ENCODE measurements at regions not wholly inside any gene's neighbourhood (a gene's known extent, or its start where the extent isn't known, plus 50 kb on each side); places are given as distances from the start of the nearest gene placed in this dataset.

DNA sequence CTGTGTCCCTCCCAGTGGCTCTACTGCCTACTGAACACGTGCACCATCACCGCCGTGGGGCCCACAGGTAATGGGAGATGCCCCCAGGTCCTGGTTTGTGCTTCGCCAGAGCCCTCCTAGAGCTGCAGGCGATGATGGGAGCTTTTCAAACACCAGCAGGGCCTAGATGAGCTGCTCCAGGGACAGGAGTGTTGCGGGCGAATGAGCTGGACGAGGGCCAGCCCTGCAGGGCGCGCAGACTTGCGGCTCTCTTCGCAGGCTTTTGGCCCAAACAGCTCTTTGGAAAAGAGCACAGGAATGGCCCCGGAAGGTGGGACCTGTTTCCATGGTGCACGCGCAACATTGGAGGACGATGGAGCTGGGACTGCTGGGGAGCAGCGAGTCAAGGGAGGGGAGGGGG is 409.3 kb upstream of the SULF2 start:
- DNase-seq = no peak

DNA sequence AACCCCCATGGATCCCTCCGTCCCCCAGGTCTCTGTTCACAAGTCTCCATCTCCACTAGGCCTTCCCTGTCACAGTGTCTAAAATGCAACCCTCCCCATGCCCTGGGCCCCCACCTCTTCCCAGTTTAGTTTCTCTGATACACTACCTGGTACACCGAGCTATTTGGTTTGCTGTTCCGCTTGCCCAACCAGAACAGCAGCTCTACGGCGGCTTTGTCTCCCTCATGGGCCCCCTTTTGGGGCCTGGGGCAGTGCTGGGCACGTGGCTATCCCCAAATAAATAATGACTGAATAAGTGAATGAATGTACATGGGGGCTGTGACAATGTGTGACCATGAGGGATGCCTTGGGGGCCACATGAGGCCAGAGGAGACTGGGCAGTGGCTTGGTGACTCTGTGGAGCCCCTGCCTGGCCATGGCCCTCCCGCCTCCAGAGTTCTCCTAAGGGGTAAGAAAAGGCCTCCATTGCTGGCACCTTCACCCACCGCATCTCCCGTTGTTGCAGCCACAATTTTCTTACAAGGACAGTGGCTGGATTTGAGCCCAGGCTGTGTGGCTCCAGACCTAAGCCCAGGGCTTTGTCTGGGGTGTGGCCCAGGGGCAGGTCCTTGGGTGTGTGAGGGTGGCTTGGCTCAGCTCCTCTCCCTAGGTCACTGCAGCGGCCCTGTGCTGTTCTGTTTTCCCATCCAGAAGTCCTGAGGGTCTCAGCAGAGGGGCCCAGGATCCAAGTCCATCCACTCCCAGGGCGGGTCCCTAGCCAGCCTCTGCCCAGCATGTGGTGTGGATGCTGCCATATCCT is 408.5 kb upstream of the SULF2 start:
- DNase-seq = no peak

DNA sequence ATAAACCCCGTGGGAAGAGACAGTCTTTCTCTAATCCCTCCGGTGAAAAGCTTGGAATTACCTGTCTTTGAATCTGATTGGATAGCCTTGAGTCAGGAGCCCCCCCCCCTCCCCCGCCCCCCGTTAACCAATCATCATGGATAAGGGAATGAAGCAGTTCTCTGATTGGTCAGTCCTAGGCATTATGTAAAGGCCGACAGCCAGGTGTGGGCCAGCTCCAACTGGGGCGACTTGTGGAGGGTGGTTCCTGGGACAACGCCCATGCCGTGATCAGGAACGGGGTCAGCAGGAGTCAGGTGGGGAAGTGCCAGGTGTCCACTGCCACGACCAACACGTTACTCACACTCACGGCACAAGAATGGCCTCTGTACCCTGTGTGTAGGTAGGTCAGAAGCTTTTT is 406.8 kb upstream of the SULF2 start:
- DNase-seq = no peak

DNA sequence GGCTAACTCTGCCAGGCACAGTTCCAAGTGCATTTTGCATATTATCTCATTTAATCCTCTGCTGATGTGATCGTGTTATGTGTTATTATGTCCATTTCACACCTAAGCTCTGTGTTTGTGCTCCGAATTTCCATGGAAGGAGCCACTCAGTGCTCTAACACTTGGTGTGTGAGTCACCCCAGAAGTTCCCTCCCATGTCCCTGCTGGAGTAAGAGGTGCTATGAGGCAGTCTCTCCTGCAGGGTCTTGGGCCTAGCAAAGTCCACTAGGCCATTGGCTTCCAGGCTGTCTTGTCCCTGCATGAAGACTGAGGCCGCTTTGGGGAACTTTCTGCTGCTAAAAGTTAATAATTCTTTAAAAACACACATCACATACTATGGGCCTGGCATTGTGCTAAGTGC is 405.9 kb upstream of the SULF2 start:
- DNase-seq = no peak

DNA sequence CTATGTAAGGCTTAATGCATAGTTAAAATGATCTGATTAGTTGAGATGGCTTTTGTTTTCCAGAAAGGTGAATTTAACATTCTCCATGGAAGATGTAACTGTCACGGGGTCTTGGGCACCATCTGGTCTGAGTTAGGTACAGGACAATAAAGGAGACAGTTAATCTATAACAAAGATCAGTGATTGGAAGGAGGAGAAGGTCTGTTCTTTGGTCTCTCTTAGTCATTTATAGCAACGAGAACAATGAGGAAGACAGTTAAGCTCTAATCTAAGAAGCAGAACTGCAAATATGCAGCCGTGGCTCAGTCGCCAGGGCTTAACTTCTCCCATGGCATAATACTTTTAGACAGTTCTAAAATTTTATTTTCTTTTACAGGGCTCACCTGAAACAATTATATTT is 405.5 kb upstream of the SULF2 start:
- no peak for DNase-seq

DNA sequence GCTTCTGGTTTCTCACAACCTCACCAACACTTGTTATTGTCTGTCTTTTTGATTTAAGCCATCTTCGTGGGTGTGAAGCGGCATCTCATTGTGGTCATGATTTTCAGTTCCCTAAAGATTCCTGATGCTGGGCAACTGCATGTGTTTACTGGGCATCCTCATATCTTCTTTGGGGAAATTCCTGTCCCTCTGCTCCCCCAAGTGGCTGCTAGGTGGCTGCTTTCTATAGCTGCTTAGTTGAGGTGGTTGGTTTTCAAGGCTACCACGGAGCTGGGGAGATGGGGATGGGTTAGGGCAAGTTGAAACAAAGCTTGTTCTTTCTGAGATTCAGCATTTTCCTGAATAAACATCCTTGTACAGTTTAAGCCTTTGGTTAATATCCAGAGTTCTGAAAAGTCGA is 403.9 kb upstream of the SULF2 start:
- no peak for DNase-seq

DNA sequence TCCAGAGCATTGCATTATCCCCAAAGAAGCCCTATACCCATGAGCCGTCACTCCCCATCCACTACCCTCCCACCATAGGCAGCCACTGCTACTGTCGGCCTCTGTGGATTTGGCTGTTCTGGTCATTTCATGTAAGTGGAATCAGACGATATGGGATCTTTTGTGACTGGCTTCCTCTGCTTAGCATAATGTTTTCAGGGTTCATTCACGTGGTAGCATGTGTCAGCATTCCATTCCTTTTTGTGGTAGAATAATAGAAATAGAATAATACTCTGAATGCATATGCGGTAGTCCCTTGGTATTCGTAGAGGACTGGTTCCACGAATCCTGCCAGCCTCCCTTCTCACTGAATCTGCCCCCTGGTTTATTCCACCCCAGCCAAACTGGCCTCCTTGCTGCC is 402.6 kb upstream of the SULF2 start:
- no peak for DNase-seq

DNA sequence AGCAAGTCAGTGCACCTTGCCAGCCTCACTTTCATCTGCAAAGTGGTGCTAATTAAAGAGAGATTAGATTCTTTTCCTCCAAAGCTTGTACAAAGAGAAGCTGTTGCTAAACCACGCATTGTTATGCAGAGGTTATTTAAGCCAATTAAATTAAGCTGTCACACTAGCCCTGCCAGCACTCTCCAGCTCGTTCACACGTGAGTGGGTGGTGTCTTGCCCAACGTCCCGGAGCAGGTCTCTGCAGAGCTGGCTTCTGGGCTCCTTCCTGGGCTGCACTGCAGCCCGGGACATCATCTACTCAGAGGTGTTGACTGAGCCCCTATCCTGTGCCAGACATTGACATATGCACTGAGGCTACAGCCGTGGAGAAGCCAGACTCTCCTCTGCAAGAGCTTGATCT is 401.6 kb upstream of the SULF2 start:
- DNase-seq = no peak

DNA sequence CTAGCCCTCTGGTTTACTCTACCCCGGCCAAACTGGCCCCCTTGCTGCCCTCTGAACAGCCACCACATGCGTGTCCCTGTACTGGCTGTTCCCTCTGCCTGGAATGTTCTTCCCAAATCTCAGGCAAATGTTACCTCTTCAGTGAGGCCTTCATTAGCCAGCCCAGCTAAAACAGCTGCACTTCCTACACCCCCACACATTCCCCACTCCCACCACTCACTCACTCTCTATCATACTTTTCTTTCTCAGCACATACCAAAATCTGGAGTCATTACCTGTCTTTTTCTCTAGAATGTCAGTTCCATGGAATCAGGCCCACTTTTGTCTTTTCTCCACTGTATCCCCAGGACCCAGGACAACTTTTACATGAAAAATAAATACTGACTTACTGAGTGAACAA is 401.2 kb upstream of the SULF2 start:
- no peak for DNase-seq

DNA sequence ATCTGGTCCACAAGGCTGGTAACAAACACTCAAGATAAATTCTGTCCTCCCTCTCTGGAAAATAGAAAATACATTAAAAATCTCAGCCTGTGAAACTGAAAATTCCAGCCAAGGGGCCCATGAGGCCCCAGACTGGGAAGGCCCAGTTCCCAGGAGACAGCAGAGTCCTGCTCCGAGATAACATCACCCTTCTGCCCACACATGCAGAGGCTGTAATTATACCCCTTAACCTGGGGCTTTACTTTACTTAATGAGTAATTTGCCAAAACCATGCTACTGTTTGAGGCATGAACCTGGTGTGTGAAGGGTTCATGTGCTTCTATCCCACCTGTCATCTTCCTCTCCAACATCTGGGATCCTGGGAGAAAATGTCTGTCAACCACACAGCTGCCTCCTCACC is 398.9 kb upstream of the SULF2 start:
- DNase-seq = no peak

DNA sequence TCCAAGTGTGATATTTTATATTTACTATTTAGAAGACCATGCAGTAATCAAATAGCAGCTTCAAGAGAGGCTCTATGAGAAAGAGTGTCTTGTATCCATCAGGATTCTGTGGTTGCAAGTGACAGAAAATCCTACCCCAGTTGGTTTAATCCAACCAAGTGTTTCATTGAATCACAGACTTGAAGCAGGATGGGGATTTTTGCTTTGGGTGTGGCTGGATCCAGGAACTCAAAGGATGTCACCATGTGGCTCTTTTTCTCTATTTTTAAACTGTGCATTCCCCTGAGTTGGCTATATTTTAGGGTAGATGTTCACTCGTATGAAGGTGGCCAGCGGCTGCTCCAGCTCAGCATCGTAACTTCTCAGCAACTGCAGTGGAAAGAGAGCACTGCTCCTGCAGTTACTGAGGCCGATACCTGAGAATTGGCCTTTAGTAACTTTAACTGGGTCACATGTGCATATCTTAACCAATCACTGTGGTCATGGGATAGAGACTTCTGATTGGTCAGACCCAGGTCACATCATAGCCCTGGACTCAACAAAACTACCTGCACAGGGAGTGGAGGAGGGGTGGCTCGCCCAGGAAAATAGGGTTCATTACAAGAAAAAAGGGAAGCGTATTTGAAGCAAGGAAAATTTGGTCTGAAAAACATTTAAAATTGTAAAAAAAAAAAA is 396.1 kb upstream of the SULF2 start:
- no peak for DNase-seq

DNA sequence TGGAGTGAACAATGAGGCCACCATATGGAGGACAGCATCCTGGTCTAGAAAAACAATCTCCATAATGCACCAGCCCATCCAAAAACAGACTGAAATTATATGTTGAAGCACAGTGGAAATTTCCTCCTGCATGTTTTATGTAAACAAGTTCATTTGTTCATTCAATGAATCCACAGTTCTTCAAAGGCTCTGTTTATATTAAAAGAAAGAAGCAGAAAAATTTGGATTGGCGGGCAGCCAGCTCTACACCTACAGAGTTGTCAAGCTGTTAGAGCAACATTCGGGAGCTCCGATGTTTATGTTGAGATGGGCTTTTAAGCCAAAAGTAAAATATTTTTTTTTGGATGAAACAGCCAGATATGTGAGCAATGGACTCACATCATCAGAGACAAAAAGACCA is 395.3 kb upstream of the SULF2 start:
- no peak for DNase-seq

DNA sequence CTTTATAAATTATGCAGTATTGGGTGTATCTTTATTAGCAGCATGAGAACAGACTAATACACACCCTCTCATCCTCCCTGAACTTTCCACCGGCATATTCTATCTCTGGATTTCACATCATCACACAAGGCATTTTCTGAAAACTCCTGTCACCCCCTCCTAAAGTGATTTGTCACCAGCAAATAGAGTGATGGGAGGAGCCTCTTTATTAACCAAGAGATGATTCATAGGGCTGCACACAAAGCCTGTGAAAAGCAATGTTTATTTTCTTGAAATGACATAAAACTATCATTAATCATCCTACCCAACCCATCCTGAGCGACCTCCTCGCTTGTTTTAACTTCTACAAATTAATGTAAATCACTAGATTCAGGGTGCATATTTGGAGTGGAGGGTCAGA is 394.7 kb upstream of the SULF2 start:
- DNase-seq = no peak

DNA sequence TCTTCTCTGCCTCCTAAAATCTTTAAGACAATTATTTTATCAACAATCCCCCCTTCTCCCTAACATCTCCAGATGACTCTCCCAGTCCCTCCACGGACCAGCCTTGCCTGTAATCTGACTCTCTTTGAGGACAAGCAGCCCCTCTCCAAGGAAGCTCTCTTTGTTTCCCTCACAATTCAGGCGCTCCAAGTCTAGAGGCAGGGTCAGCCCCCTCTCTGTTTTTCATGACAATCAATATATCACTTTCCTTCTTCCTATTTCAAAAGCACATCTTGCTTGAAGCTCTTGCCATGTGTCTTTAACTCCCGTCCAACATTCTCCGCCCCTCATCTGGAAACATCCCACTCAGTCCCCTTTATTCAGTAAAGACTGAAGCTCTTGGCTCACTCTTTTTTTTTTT is 393.4 kb upstream of the SULF2 start:
- DNase-seq = no peak

DNA sequence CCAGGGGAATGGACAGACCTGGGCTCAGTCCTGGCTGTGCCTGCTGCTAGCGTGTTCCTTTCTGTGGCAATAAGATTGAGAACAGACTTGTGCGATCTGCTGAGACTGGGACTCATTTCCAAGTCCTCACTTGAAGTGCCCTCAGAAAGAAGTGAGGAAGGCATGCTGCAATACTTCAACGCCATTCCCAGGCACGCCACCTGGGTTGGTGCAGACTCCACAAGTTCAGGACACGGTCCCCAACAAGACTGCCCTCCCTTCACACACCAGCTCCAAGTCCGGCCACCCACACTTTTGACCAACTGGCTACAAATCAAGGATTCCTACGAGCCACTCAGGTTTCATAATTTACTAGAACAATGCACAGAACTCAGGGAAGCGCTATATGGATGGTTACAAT is 391.8 kb upstream of the SULF2 start:
- DNase-seq = no peak

DNA sequence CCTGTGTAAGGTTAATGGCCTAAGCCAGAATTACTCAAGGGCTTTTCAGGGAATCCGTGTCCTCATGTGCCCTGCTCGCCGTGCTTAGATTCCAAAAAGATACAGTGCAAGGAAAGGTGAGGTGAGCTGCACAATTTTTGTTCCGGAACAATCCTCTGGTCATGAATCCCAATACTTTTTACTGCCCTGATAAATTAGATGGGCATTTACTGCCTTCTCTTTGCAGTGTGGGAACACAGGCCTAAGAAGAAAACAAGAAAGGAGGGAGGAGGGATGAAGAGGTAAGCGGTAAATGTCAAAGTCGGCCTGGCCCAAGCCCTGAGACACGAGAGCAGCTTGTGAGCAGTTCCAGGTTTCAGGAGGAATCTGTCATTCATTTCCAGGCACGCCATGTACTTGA is 390.9 kb upstream of the SULF2 start:
- DNase-seq = no peak

DNA sequence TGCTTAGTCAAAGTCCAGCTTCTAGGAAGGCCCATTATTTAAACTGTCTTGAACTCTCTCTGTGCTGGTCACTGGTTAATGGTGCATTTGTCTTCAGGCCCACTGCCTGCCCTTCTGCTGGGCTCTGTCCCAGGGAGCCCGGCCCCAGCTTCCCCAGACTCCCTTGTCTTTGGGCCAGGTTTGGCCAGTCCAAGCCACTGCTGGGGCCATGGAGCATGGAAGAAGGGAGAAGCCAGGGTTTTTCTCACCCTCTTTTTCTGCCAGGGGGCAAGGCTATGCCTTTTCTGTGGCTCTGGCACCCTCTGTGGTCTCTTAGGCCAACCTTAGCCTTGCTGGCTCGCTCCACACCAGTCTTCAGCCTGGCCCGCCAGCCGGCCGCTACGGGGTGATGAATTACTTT is 390.0 kb upstream of the SULF2 start:
- DNase-seq = no peak

DNA sequence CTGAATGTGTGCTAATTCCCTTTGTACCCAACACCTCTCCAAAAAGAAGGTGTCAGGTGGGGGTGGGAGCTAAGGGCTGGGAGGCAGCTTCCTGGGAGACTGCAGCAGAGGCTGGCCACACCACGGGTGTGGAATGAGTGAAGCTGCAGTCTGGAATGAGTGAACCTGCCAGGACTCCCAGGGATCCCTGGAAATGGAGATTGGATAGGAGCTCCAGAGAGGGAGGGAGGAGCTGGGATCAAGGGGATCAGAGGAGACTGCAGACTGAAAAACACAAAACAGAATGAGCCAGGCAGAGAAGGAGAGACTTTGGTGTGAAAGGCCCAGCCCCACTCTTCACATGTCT is 387.0 kb upstream of the SULF2 start:
- no peak for DNase-seq

DNA sequence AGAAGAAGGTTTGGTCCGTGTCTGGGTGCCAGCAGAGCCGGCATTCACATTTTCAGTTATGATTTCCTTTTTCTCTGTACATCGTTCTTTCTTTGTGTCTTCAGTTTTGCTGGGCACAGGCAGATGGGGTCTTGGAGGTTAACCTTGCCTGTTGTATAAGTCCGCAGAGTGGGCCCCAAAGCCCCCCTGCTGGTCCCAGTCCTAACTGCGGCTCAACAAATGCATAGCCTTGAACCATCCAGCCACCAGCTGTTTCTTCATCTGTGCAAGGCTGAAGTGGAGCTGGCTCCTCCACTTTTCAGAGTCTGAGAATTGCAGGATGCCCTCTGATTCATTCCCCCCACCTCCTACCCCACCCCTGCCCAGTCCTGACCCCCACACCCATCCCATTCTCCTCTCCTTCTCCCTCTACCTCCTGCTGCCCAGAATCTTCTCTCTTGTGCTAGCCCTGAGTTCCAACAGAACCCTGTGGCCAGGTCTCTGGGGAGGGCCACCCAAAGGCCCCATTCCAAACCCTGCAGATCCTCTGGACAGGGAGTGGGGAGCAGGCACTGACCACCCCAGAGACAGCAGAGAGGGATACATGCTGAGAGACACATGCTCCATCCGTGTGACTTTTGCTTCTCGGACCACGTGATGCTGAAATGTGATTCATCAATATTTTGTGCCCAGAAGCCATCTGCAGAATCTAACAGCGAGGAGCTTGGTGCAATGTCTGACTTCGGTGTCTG is 386.5 kb upstream of the SULF2 start:
- no peak for DNase-seq

DNA sequence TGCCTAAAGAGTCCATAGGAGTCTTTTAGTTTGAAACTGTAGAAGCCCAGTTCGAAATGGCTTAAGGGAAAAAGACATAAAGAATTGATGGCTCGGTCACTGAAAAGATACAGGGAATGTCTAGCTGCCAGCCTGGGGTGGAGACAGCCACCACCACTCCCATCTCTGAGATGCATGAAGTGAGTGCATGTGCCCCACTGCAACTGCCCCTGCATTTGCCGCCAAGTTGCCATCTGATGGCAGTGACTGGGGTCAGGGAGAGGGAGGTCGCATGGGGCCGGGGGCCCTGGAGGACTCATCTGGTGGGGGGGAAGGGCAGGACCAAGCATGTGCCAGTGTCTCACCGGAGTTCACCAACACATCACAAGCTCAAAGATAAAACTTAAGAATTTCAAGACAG is 385.8 kb upstream of the SULF2 start:
- DNase-seq = no peak

DNA sequence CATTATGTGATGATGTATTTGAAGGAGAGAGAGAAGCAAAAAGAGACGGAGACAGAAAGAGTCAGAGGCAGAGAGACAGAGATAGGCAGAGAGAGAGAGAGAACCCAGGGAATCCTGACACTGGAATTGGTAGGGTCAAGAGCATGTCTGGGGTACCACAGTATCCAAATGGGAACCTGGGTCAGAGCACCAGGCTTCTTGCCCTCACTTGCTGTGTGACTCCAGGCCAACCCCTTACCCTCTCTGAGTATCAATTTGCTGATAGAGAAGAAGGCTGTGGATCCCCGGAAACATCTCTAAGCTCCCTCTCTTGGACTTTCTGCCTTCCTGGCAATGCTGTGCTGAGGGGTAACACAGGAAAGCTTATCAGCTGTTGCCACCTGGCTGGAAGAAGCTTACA is 385.3 kb upstream of the SULF2 start:
- DNase-seq = no peak

DNA sequence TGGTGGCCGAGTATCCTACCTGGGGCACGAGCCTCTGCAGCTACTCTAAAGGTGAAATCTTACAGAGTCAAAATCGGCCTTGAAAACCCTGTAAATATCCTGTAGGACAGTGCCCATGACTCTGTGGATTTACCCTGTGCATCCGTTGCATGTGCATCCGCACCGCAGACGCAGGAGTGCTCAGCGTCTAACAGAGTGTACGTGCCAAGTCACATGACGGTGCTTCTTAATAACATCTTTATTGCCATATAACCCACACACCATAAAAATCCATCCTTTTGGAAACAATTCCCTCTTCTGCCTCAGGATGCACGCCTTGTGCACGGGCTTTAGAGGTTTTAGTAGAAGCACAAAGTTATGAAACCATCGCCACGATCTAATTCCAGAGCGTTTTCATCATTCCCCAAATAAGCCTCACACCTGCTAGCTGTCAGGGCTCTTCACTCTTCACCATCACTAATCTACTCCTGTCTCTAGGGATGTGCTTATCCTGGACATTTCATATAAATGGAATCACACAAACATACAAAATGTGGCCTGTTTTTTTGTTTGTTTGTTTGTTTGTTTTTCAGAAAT is 384.5 kb upstream of the SULF2 start:
- no peak for DNase-seq

DNA sequence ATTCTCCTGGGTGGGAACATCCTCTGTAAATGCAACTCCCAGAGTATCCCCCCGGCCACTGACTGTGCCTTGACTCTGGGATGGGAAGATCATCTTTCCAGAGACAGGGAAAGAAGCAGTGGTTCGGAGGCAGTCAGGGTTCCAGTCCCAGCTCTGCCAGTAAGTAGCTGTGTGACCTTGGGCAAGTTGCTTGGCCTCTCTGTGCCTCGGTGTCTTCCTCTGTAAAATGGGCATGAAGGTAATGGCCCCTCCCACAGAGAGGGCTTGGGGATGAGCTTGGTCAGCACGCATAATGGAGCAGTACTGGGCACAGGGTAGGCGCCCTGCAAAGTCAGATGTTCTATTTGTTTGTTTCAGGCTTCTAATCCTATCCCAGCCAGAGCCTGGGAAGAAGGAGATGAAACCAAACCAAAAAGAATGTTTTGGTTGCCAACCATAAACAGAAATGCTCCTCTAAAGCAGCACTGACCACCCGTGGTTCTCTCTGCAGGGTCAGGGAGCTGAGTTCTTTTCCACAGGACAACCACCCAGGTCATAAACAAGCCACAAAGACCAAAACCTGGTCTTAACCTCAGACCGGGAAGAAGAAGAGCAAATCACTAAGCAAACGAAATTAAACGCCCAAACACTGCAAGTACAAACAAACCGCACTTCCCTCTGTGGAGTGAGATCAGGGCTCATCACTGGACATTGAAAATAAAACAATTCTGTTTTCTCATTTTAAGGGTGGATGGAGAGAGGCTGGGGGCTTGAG is 381.0 kb upstream of the SULF2 start:
- DNase-seq = no peak

DNA sequence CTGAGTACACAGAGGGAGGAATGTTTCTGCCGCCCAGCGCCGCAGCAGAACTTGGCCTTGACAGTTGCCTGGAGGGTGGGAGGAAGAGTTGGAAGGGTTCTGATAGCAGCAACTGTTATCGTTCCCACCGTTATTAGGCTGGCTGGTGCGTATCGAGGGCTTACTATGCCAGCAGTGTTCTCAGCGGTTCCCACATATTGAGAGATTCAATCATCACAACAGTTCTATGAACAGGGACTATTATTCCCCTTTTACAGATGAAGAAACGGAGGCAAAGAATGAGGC is 380.1 kb upstream of the SULF2 start:
- no peak for DNase-seq
